IMR-90 (cell line): ENCODE measurements at regions not wholly inside any gene's neighbourhood (a gene's known extent, or its start where the extent isn't known, plus 50 kb on each side); places are given as distances from the start of the nearest gene placed in this dataset.

Experiments
- CTCF ChIP-seq: conservative IDR thresholded peaks from 2 replicates; pipeline ENCODE4 v1.5.1; 2012; ENCODE audit warnings: mild to moderate bottlenecking, low read depth, low read length, improper control_type of control experiment
- USF2 ChIP-seq: fragments of 150-350 bp; IDR thresholded peaks from 2 replicates; pipeline ENCODE4 v1.6.1; 2017; ENCODE audit warnings: mild to moderate bottlenecking, antibody characterized with exemption, low read length, low read depth

- TF ChIP-seq CTCF (no peak), USF2 (no peak)
Measured at GRCh38 chr2:176407706-176408105, 138.5 kb downstream of the MTX2 start.
